Activated CD4-positive, alpha-beta T cell treated with anti-CD3 and anti-CD28 coated beads, Interleukin-2, amount 50 U/mL, for 1 hour (primary cell): ENCODE measurements at regions not wholly inside any gene's neighbourhood (a gene's known extent, or its start where the extent isn't known, plus 50 kb on each side); places are given as distances from the start of the nearest gene placed in this dataset.

ENCODE experiments used
- DNase-seq: peaks from one replicate; pipeline ENCODE4 v3.0.0-alpha.2; 2020

DNA sequence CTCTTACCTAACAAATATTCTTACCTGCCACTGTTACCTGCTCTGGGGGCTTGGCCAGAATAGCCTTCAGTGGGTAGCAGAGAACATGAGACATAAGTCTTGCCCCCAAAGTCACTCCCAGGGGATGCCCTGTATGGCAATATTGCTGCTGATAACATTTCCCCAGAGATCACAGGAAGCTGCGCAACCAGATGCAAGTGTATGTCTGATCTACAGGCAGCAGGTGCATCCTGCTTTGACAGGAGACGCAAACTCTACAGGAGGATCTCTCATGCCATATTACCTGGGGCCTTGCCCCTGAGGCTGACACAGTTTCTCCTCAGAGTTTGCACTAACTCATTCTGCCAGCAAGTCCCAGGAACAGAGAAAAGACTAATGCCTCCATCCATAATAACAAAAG, 174.4 kb upstream of the LPP start:
- peak; percentile 26 for DNase-seq

DNA sequence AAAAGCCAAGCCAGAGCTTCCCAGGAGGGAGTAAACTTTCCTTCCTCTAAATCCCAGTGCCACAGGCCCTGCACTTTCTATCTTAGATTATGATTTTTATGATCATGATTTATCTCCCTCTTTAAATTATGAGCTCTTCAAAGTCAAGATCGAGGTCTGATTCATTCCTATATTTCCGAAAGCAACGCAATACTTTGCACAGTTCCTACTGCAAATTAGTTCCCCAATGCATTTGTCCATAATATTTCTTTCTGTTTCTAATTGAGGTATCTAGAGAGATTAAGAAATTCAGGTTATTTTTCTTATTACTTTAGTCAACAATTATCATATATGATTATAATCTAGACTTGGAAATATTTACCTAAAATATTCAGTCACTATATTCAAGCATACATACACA, 173.1 kb upstream of the LPP start:
- no peak for DNase-seq

DNA sequence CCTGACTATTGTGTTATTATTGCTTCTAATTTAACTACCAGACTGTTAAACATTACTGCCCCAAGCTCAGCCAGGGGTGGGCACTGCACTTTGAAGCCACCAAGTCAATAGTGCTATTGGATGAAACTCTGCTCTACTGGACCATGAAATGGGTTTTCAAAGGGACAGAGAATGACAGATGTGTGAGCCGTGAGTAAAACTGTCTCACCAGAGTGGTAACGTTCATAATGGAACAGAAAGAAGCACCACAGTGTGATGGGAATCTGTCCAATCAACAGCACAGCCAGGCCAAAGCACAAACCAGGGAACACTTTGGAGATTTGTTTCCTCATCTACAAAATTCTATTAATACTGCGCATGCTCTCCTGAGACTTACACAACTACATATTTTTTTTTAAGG, 171.8 kb upstream of the LPP start:
- no peak for DNase-seq

DNA sequence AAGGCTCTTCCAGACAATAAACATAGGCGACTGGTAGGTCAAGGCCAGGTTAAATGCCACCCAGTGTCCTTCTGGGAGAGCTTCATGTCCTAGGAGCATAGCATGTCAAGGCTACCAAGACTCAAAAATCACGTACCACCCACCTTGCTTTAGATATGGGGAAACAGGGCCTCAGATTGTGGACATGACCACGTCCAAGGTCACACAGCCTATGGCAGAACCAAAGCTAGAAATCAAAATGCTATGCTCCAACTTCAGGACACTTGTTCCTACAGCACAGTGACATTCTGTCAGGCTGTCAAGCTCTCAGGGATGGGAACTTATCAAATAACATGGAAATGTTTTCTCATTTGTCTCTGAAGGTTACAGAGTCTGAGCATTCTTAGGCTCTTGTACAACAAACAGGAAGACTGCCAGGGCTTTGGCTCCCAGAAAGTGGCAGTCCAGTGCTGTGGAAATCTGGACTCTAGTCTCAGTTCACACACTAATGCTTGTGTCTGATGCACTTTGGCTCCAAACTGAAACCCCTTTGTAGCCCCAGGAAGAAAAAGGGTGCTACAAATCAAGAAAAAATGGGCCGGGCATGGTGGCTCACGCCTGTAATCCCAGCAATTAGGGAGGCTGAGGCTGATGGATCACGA, 170.4 kb upstream of the LPP start:
- DNase-seq, result no peak

DNA sequence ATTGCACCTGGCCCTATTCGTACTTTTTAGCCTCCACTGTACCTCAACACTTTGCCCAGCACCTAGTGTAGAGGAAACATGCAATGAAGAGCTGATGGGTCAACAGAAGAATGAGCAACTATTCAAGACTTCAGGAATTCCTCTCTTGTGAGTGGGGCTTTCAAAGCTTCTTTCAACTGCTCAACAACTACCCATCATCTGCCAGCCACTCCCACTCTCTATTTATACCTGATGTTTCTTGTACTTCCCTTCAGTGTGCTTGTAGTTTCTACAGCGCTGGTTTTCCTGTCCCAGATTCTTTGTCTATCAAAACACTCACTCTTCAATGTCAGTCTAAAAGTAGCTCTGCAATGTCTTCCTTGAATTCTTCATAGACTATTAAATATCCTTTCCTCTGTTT, 168.3 kb upstream of the LPP start:
- DNase-seq, result no peak

DNA sequence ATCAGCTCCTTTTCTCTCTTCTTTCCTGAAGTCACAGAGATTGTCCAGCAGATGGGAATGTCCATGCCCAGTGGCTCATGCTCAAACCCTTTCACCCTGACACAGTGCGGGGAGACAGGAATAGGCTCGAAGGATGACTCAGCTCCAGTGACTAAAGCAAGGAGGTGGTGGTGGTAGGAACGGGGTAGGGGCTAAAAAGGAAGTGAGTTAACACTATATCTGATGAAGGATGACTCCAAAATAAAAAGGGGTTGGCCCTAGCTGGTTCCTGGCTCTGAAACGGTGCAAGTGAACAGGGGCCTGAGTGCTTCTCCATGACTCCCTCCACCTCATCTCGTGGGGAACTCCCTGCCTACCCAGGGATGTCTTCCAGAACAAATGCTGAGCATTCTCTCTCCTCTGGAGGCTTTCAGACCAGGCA, 167.4 kb upstream of the LPP start:
- no peak for DNase-seq

DNA sequence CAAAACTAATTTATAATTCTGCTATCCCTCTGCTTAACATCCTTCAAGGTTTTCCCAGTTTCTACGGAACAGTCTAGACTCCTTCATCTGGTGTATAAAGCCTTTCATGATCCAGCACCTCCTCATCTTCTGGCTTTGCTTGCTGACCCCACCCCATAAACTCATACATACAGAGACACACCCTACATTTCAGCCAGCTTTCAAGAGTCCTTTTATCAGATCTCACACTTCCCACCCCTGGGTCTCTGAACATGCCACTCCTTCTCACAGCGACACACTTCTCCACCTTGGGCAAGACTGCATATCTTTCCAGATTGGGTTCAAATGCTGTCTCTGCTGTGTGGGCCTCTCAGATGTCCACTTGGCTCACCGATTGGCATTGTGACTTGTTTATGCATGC, 166.8 kb upstream of the LPP start:
- no peak for DNase-seq

DNA sequence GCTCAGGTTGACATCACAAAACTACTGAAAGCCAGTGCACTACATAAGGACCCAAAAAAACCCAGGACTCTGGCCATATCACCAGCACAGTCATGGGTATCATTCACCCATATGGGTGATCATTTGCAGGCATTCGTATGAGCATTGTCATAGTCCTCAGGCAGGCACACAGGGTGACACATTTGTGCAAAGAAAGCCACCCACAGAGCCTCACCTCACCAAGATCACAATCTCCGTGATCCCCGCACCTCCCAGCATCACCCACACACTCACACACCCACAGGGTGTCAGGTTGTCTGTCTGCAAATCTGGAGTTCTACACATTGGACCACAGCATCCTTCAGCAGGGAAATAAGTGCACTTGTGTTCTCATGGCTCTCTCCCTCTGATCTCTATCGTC, 166.0 kb upstream of the LPP start:
- peak; percentile 39 for DNase-seq

DNA sequence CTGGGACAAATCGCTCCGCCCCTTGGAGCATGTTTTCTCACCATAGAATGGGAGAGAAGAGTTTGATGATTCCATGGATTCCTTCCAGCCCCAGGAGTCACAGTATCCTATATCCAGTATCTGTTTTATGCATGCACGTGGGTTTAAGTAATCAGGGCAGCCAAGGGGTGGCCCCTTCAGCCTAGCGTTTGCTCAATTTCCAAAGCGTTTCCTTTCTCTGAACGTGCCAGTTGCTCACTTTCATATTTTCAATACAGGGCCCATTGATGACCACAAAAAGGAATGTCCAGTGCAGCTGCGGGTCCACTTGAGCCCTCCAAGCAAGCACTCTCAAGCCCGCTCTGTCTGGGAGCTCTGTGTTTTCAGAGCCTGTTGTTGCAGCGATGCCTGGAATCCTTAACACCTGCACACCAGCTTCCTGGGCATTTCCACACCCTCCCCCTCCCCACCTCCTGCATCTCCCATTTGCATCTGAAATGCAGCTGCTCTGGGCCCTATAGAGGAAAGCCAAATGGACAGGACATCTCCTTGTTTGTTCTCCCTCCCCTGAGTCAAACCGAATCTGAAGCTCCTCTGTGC, 164.3 kb upstream of the LPP start:
- DNase-seq, result no peak

DNA sequence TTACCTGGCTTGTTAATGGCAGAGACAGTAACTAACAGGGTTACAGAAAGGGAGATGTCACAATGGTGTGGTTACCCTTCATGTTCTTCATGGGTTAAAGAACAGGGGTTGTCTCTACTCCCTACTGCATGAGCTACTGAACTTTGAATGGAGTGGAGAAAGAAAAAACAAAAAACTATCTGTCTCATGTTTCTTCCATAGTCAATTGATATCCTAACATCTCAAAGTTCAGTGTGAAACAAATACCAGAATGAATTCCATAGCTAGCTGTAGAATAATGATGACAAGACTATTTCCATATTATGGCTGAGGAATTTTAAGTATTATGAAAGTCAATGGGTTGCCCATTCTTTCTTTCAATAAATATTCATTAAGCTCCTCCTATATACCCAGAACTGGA, 161.3 kb upstream of the LPP start:
- no peak for DNase-seq

DNA sequence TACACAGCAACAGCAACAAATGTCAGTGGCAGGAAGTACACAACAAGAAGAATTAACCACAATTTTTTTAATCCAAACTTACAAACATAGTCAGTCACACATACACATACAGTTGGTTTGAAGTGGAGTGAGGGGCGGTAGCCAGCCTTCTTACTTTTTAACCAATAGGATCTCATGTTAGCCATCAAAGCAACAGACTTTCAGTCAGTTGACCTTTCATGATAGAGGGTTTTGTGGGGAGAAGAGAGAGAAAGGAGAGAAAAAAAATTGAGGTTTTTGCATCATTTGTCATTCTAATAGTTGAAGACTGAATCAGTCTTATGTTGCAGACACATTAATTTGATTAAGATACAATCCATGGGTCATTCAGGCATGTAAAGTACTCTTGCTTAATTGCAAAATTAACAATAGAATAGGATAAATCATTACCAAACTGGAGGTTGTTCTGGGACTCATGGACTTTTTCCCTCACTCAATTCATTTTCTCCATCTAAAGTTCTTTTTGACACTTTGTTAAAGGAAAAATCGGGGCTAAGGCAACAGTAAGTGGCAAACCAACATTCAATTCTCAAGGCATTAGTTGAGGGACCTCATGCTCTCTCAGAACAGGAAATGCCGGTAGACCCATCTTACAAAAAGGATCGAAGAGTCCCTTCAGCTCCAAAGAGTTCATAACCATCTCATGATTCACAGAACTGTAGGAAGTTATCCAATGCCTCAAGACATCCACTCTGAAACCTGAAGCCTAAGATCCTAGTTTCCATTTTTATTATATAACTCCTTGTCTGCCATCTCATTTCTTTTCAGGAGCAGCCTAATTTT, 159.5 kb upstream of the LPP start:
- DNase-seq, result no peak

DNA sequence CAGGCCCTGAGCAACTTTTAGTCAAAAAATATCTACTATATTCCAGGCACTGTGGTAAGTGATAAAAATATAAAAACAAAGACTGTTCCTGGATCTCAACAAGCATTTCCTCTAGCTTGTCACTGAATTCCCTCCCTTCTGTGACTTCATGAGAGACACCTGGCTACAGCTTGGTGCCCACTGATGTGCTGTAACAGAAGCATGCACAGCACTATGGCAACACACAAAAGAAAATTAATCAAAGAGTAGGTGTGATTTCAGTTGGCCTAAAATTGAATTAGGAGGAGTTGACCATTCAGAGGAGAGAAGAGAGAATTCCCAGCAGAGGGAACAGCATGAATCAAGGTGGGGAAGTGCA, 158.9 kb upstream of the LPP start:
- DNase-seq, result no peak

DNA sequence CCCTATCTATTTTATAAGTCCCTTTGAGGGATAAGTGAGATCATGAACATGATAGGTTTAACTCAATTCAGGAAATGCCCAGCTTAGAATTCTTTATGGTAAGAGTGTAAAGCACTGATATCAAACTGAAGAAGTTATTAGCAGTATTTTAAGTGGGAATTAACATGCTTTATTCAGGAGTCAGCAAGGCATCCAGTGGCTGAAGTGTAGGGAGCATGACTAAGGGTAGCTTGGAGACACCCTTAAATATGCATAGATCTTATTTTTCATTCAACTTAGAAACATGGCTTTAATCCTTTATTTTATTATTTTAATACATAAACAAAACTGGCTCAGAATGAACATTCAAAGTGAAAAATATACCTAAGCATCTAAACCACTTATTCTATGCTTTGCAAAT, 158.3 kb upstream of the LPP start:
- no peak for DNase-seq

DNA sequence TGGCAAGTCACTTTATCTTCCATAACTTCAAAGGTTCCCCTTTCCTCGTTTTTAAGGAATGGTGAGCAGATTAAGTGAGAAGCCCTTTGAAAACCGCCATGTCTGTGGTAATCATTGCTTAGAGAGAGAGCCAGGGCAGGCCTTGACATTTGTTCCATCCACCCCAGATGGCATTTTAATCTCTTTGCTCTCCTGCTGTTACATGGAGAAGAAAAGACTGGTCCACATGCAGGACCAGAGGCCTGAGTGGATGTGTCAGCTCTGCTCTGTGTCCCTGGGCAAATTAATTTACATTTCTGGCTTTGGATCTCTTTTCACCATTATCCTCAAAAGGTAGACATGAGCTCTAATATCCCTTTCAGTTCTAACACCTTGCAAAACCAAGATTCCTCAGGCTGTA, 157.3 kb upstream of the LPP start:
- no peak for DNase-seq

DNA sequence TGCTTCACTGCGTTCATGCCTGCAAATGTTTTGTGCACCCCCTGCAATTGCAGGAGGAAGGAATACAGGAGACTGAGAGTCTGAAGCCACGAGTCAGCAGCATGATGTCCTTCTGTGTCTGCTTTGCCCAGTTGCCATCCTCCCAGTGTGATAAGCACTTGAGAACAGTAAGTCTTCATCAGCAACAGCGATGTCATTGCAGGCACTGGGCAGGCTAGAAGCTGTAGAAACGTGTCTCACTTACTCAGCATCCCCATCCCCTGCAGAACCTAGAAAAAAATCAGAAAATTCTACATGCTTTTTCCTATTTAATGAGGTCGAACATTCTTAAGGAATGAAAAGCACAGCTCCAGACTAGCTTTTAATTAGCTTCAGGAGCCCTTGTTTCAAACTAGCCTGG, 156.5 kb upstream of the LPP start:
- no peak for DNase-seq

DNA sequence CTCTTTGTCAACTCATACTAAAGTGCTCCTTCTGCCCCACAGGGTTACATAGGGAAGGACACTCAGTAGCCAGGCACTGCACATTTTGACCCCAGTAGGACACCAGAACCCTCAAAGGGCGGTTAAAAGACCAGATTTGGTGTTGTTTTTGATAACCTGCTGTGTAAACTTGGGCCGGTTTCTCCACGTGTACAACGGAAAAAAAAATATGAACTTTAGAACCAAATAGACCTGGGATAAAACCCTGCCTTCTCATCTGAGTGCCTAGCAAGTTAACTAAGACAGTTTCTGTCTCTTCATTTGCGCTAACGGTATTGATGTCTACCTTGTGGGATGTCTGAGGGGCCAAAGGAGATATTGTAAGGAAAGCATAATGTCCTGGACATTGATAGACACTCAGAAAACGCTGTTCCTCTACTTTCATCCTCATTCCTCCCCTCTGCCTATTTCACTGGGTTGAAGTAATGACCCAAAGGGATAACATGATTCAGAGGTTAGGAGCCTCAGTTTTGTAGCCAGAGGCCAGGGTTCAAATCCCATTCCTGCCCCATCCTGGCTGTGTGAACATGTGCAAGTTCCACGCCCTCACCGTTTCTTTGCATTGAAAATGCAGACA, 155.9 kb upstream of the LPP start:
- no peak for DNase-seq

DNA sequence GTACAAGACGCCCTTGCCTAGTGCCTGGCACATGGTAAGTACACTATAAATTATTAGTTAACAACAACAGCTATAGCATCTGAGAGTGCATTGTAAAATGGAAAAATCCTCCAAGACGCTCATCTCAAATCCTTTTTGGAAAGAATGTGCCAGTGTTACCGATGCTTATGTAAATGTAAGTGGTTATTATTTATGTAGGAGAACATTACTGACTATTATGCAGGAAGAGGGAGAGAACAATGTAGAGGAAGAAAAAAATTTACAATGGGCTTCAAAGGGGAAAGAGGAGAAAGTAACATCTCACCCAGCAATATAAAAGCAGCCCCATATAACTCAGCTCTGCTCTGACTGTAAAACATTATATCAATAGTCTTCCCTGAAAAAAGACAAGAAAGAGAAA, 155.3 kb upstream of the LPP start:
- DNase-seq, result no peak

DNA sequence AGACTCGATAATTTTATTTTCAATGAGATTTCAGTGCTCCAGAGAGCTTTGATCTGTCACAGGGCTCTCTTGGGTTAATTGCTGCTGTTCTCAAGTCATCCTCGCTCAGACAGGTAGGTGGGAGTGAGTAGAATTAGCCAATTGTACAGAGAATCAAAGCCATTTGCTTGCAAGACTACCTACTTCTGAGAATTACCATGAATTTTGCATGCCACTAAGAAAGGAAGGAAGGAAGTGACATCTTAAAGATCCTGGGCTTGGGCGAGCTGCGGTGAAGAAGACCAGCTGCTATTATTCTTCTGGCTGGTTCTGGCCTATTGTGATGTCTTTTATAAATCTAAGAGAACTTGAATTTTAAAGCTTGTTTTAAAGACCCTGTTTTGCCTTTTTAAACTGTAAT, 154.1 kb upstream of the LPP start:
- peak; percentile 27 for DNase-seq

DNA sequence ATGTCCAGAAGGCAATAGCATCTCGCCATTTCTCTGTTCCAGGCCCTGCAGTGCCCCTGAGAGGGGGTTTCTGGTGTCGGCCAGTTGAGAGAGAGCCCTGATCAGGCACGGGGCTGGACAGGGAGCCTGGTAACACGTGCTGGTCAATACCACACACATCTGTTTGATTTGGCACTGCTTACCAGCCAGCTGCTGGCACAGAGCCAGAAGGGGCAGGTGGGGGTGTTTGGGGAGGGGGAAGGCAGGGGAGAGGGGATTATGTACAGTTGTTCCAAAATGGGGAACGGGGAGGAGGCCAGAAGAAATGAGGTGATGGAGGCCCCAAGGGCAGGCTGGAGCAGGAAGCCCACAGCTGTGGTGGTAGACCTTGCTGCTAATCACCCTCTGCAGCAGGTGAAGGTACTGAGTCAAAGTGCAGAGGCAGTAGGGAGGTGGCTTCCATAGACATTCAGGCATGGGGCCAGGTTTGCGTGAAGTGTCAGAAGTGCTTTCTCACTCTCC, 153.5 kb upstream of the LPP start:
- DNase-seq, result no peak

DNA sequence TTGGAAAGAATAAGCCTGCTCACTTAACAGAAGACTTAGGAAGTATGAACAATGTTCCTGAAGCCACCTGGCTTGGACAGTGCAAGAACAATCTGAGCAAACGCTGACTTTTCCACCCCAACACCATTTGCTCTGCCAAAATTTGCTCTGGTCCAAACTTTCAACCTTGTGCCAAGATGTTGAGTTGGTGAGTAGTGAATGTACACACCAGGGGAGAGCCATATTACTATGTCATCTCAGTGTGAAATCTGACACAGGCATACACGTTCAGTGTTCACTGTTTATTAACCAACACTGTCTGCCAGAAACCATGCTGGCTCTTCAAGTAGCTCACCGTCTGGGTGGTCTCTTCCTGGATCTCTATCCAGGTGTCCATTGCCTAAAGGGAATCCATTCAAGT, 152.9 kb upstream of the LPP start:
- no peak for DNase-seq

DNA sequence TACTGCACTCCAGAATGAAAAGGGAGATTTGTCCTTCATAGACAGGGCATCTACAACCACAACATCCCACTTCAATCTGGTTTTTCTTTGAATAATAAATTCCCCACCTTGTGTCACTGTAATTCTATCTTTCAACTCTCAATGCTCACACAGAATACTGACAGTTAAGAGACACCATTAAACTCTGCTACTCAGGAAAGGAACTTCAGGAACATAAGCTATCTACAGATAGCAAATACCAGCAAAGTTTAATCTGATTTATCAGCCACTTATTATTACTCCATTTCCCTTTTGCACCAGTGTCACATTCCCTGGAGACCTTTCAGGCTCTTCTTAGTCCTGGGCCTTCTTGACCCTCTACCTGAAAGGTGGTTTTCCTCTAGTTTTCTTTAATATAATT, 152.0 kb upstream of the LPP start:
- DNase-seq, result no peak

DNA sequence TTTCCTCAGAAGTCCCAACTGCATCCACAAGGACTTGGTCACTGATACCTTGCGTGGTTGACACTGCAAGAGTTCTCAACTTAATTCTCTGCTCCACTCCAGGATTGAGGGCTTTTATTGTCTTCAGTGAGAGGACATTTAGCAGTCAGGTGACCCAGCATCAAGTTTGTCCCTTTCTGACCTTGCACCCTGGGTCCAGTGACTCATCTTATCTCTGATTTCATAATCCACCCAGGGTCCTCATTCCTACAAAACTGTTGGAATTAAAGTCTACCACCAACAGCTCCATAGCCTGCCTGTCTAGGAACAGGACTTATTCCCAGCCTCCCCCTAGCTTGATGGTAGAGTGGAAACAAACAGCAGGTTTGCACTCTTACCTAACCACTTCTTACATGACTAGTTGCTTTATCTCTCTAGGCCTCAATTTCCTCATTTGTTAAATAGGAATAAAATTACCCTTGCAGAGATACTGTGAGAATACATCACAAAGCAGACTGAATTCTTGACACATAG, 151.3 kb upstream of the LPP start:
- no peak for DNase-seq
